Activated CD4-positive, alpha-beta memory T cell treated with anti-CD3 and anti-CD28 coated beads for 36 hours (primary cell): ENCODE measurements at regions not wholly inside any gene's neighbourhood (a gene's known extent, or its start where the extent isn't known, plus 50 kb on each side); places are given as distances from the start of the nearest gene placed in this dataset.

Experiments
- CTCF ChIA-PET: fragments of 350-600 bp; sonication (Branson Sonifier 250); formaldehyde crosslinking; loops from one replicate; lab custom pipeline; 2021; ENCODE audit warnings: antibody characterized with exemption, inconsistent platforms; lab: Charles Lee
- POLR2A ChIA-PET: fragments of 350-600 bp; sonication (Branson Sonifier 250); formaldehyde crosslinking; loops from one replicate; lab custom pipeline; 2021; ENCODE audit warnings: antibody characterized with exemption; lab: Charles Lee
- DNase-seq: peaks from one replicate; pipeline ENCODE4 v3.0.0-alpha.2; 2020
- H3K27ac Mint-ChIP-seq: one replicate; pipeline ENCODE4 v1.8.0; 2021; ENCODE audit warnings: mixed read lengths
- H3K27me3 Mint-ChIP-seq: one replicate; pipeline ENCODE4 v1.8.0; 2021; ENCODE audit warnings: mixed read lengths
- H3K36me3 Mint-ChIP-seq: one replicate; pipeline ENCODE4 v1.8.0; 2021; ENCODE audit warnings: mixed read lengths
- H3K4me1 Mint-ChIP-seq: one replicate; pipeline ENCODE4 v1.8.0; 2021; ENCODE audit warnings: low read depth, mixed read lengths
- H3K4me3 Mint-ChIP-seq: one replicate; pipeline ENCODE4 v1.8.0; 2021; ENCODE audit warnings: mild to moderate bottlenecking, mixed read lengths
- H3K9me3 Mint-ChIP-seq: one replicate; pipeline ENCODE4 v1.8.0; 2021; ENCODE audit warnings: mixed read lengths
- intact Hi-C: fragments of 100-400 bp; cut with micrococcal nuclease; formaldehyde crosslinking; loops from one replicate; pipeline ENCODE4 v1.15.1; 2023

DNA sequence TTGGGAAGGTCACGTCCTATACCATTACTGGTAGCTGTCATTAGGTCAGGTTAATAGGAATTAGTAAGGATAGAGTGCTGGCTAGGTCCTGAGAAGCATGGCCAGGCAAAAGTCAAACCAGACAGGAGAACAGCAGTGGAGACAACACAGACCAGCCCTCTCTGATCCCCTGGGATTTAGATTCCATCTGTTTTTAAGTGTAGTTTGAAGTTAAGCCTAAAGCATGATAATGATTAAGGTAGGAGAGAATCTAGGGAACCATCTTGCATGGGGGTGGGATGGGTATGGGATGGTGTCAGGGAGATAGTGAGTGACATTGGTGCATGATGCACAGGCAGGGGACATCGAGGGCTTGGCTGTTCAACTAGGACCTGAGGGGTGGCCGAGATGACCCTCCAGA, 96.6 kb downstream of the MYCN start:
- Mint-ChIP-seq H3K27ac (no peak overlapping the region), H3K36me3 (no peaks in the 10 kb centered on the region), H3K27me3 (peaks cover 3% of the 10 kb centered on the region), H3K4me1 (no peaks in the 10 kb centered on the region), H3K4me3 (no peak overlapping the region), H3K9me3 (no peaks in the 10 kb centered on the region)
- DNase-seq, result no peak
- ChIA-PET CTCF (no interaction called here), POLR2A (no interaction called here)
- intact Hi-C loops, result no loop called here

DNA sequence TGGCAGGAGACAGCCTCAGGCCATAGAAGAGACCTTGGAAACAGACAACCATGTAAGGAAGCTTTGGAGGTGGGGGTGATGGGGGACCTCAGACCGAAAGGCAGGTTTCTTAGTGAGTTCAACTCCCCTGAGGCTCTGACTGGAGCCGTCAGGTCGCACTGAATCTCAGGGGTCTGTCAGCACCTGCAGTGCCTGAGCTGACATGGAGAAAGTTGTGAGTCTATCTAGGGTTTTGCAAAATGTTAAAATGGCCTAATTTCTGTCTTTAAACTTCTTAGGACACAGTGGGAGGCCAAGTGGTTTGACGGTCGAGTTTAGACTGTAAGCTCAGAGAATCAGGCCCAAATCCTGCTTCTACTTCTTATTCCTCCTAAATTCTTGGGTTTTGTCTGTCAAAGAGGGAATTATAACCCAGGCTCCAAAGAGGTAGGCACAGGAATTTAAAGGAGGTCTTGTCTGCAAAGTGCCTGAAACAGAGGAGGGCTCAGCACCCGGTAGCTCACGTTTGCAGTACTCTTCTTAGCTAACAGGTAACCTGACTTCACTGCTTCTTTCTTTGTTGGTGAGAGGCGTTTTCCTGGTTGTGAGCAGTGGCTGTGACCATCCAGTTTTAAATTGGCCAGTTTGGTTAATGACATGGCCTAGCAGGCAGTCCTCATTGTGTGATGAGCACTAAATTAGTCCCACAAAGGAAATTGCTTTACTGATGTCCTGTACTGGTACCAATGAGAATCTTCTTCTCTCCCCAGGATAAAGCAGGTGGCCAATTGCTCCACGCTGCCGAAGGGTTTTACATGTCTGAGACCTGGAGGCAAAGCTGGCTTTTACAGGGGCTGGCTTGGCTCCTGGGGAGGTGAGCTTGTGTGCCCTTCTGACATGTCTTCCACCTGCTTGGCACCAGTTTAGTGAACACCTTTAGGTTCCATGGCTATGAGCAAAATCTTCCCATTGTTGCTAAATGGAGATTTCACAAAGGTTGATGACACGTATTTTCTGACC, 95.7 kb downstream of the MYCN start:
- Mint-ChIP-seq H3K9me3 (no peaks in the 10 kb centered on the region), H3K27me3 (no peaks in the 10 kb centered on the region), H3K27ac (no peak overlapping the region), H3K4me1 (no peaks in the 10 kb centered on the region), H3K4me3 (no peak overlapping the region), H3K36me3 (no peaks in the 10 kb centered on the region)
- no peak for DNase-seq
- CTCF ChIA-PET, result no interaction called here
- POLR2A ChIA-PET, result no interaction called here
- intact Hi-C loops, result no loop called here

DNA sequence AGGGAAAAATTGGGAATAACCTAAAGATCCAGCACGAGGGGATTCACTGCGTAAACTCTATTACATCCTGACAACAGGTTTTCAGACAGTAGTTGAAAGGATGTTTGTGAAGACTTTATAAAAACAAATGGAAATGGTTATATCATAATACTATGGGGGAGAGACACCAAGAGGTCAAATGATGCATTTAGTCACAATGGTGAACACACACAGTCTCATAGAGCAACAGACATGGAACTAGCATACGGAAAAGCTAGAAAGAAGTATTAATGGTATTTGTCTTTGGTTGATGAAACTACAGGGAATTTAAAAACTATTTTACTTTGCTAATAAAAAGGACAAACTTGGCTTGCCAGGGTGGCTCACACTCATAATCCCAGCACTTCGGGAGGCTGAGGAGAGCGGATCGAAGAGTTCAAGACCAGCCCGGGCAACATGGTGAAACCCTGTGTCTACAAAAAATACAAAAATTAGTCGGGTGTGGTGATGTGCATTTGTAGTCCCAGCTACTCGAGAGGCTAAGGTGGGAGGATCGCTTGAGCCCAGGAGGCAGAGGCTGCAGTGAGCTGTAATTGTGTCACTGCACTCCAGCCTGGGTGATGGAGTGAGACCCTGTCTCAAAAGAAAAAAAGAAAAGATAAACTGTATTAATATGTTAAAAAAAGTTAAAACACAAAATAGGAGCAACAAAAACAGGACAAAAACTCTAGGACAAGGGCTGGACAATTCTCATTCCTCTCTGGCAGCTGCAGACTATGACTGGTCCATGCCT, 94.8 kb downstream of the MYCN start:
- no peak overlapping the region for H3K4me3 Mint-ChIP-seq
- CTCF ChIA-PET, result no interaction called here
- H3K27me3 Mint-ChIP-seq, result no peaks in the 10 kb centered on the region
- H3K36me3 Mint-ChIP-seq, result no peaks in the 10 kb centered on the region
- no peaks in the 10 kb centered on the region for H3K4me1 Mint-ChIP-seq
- no peak overlapping the region for H3K27ac Mint-ChIP-seq
- DNase-seq, result no peak
- no peaks in the 10 kb centered on the region for H3K9me3 Mint-ChIP-seq
- intact Hi-C loops, result no loop called here
- POLR2A ChIA-PET, result no interaction called here

DNA sequence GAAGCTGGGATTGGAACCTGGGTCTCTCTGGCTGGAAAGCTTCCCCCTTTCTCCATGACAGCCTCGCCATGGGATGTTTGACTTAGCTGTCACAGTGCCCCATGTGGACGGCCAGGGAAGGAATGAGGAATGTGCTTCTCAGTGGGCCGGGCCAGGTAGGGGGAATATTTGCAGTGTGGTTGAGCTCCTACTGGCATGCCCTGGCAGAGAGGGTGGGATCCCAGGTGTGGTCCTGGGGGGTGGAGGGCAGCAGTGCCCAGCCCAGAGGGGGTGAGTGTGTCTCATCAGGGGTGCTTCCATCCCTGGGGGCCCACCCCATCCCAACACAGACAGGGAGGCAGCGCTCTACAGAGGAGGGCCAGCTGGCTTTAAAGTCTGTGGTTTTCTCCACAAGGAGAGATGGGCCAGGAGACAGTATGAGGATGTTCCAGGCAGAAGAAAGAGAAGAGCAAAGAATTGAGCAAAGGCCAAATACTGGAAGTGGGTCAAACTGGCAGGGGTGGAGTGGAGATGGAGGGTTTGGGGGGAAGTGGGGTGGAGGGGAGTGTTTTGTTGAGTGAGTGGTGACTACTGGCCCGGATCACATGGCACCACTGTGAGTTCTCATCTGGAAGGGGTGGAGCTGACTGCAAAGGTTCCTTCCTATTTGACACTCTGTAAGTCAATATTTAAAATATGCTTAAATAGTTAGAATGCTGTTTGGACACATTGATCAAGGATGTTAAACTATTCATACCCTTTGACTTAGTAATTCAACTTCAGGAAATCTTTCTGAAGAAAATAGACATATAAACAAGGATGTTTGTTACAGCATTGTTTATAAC, 94.0 kb downstream of the MYCN start:
- ChIA-PET CTCF (no interaction called here), POLR2A (no interaction called here)
- H3K36me3 Mint-ChIP-seq, result no peaks in the 10 kb centered on the region

DNA sequence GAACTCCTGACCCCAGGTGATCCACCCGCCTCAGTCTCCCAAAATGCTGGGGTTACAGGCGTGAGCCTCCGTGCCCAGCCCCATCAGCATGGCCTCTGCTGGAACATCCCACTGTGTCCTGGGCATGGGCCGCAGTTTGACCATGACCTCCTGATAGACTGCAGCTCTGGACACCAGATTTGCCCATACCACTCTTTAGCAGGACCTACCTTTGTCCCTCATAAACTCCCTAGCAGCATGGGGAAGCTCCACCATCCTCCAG, 92.6 kb downstream of the MYCN start:
- H3K27me3 Mint-ChIP-seq, result no peaks in the 10 kb centered on the region
- no peak for DNase-seq
- ChIA-PET POLR2A (no interaction called here), CTCF (no interaction called here)
- no peaks in the 10 kb centered on the region for H3K4me1 Mint-ChIP-seq
- intact Hi-C loops, result no loop called here
- no peak overlapping the region for H3K4me3 Mint-ChIP-seq
- H3K27ac Mint-ChIP-seq, result no peak overlapping the region
- no peaks in the 10 kb centered on the region for H3K9me3 Mint-ChIP-seq
- no peaks in the 10 kb centered on the region for H3K36me3 Mint-ChIP-seq

More for the DNA sequence above, 94.0 kb downstream of the MYCN start:
- no peaks in the 10 kb centered on the region for H3K27me3 Mint-ChIP-seq
- H3K4me1 Mint-ChIP-seq, result no peaks in the 10 kb centered on the region
- DNase-seq, result no peak
- H3K27ac Mint-ChIP-seq, result no peak overlapping the region
- no peak overlapping the region for H3K4me3 Mint-ChIP-seq
- no peaks in the 10 kb centered on the region for H3K9me3 Mint-ChIP-seq
- intact Hi-C loops, result no loop called here

DNA sequence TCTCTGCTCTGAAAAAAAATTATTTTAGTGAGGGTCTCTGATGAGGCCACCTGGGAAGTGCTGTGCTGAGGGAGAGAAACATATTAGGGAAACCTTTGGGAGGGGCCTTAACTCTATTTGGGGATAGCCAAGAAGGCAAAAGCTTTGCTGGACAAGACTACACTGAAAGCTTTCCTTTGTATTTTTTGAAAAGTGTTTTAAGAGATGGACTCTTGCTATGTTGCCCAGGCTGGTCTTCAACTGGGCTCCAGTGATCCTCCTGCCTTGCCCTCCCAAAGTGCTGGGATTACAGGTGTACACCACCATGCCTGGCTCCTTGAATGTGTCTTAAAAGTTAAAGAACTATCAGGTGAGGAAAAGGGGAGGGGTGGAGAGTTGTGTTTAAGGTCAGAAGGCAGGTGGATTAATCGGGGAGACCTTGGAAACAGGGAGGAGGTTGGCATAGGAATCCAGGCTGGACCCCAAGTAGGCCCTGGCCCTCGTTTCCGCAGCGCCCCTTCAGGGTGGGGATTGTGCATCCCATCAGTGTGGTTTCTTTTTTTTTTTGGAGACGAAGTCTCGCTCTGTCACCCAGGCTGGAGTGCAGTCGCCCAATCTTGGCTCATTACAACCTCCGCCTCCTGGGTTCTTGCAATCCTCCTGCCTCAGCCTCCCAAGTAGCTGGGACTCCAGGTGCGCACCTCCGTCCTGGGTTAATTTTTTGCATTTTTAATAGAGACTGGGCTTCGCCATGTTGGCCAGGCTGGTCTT, 92.1 kb downstream of the MYCN start:
- no peaks in the 10 kb centered on the region for H3K27me3 Mint-ChIP-seq
- H3K4me3 Mint-ChIP-seq, result no peak overlapping the region
- no peak overlapping the region for H3K27ac Mint-ChIP-seq
- intact Hi-C loops, result no loop called here
- no peak for DNase-seq
- ChIA-PET CTCF (no interaction called here), POLR2A (no interaction called here)
- no peaks in the 10 kb centered on the region for H3K9me3 Mint-ChIP-seq
- no peaks in the 10 kb centered on the region for H3K36me3 Mint-ChIP-seq
- no peaks in the 10 kb centered on the region for H3K4me1 Mint-ChIP-seq

DNA sequence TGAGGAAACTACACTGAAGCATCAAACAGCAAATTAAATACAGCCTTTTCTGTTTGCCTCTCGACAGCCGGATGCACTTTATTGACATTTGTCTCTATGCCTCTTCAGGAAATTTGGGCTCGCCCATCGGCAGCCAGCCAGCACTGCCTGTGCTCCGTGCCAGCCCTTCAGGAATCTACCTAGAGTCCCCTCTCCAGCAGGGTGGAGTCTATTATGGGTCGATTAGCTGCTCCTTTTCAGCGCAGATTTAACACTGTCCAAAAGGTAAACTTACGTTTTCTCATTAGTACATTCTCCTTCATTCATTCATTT, 91.5 kb downstream of the MYCN start:
- CTCF ChIA-PET, result no interaction called here
- Mint-ChIP-seq H3K36me3 (no peaks in the 10 kb centered on the region), H3K4me1 (no peaks in the 10 kb centered on the region), H3K27ac (no peak overlapping the region), H3K4me3 (no peak overlapping the region), H3K27me3 (no peaks in the 10 kb centered on the region), H3K9me3 (no peaks in the 10 kb centered on the region)
- intact Hi-C loops, result no loop called here
- POLR2A ChIA-PET, result no interaction called here
- no peak for DNase-seq

DNA sequence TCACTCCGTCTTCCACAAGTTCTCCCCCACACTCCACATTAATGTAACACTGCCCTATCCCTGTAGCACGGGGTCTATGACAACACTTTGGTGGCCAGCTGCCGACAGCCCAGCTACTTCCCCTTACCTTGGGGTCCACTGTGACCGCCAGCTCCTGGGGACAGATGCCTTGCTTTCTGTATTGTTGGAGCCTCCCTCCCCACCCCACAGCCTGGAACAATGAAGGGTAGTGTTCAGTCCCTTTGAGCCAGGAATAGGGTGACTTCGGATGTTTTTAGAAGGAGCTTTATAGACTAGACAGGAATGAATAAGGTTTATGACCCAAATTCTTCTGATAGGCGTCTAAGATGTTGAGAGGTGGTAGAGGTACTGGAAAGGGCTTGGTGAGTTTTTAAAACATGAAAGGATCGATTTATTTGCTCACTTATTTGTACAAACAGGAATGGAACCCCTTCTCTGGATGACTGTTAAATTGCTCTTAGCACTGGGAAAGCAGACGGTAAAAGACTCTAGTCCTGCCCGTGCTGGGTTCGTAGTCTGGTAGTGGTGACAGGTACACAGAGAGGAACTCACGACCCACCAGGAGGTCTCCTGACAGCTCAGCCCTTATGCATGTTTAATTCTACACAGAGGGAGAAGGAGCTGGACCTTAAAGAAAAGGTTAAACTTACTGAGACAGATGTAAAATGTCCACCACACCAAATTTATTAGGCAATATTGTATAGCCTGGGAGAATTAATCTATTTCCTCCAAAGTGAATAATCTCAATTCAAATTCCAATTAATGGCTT, 90.9 kb downstream of the MYCN start:
- intact Hi-C loops, result no loop called here
- Mint-ChIP-seq H3K4me3 (no peak overlapping the region), H3K9me3 (no peaks in the 10 kb centered on the region), H3K27me3 (no peaks in the 10 kb centered on the region), H3K36me3 (no peaks in the 10 kb centered on the region), H3K27ac (no peak overlapping the region), H3K4me1 (no peaks in the 10 kb centered on the region)
- DNase-seq, result no peak
- ChIA-PET POLR2A (no interaction called here), CTCF (no interaction called here)

DNA sequence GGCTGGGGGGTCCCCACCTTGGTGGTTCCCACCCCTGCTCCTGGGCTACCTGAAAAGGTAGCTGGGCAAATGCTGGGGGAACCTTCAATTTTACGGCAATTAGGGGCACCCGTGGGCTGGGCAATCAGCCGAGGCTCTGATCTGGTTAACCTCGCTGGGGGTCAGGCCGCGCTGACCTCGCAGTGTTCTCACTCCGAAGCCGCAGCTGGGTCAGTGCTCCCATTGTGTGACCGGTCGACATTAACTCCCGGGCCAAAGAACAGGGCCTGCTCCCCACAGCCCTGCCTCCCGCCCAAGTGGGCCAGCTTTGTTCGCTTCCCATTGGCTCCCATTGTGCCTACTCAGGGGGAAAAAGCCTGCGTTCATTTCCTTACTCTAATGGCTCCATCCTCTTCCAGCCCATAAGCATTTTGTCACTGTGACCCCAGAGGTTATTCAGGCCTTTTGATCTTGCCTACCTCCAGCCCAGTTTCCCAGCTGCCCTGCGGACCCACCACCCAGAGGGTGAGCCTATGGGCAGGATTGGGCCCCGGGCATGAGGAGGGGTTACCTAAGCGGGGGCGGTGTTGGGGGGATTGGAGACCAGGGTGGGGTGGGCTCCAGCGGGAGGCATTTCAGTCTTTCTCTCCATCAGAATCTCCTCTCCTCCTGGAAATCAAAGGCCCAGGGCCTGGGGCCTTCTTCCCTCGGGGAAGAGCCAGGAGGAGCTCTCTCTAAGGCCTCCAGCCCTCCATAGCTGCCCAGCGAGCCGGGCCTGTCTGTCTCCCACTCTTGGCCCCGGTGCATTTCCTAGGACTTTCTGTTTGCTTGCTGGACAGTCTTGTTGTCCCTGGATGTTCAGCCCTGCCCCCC, 90.1 kb downstream of the MYCN start:
- no peaks in the 10 kb centered on the region for H3K4me1 Mint-ChIP-seq
- H3K27me3 Mint-ChIP-seq, result no peaks in the 10 kb centered on the region
- intact Hi-C loops, result no loop called here
- POLR2A ChIA-PET, result no interaction called here
- H3K27ac Mint-ChIP-seq, result no peak overlapping the region
- CTCF ChIA-PET, result no interaction called here
- no peak overlapping the region for H3K4me3 Mint-ChIP-seq
- DNase-seq, result no peak
- no peaks in the 10 kb centered on the region for H3K9me3 Mint-ChIP-seq
- H3K36me3 Mint-ChIP-seq, result no peaks in the 10 kb centered on the region

DNA sequence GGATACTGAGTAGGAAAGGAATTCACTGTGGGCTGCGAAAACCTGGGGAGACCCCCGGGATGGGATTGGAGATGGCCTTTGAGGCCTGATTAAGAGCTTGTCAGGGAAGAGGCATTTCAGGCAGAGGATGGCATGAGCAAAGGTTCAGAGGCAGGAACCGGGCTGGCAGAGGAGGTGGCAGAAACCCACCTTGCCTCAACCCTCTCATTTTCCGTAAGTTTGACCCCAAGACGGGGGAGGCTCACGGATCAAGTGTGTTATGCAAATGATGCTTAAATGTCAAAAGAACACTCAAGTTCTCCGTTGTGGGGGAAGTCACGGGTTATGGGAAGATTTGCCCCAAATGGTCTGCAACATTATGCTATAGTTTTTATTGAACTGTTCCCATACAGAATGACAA, 88.3 kb downstream of the MYCN start:
- ChIA-PET CTCF (no interaction called here), POLR2A (no interaction called here)
- H3K4me3 Mint-ChIP-seq, result no peak overlapping the region
- intact Hi-C loops, result no loop called here
- H3K27ac Mint-ChIP-seq, result no peak overlapping the region
- H3K9me3 Mint-ChIP-seq, result no peaks in the 10 kb centered on the region
- DNase-seq, result no peak
- no peaks in the 10 kb centered on the region for H3K36me3 Mint-ChIP-seq
- no peaks in the 10 kb centered on the region for H3K4me1 Mint-ChIP-seq
- no peaks in the 10 kb centered on the region for H3K27me3 Mint-ChIP-seq
